PFSK-1 (cell line): ENCODE measurements at regions not wholly inside any gene's neighbourhood (a gene's known extent, or its start where the extent isn't known, plus 50 kb on each side); places are given as distances from the start of the nearest gene placed in this dataset.

Experiments
- FOXP2 ChIP-seq: optimal IDR thresholded peaks from 2 replicates; pipeline ENCODE3; 2011; ENCODE audit warnings: borderline replicate concordance, control low read depth, inconsistent platforms; ENCODE audit not compliant: insufficient read depth; ENCODE audit errors: extremely low read length, extremely low read depth
- POLR2AphosphoS5 ChIP-seq: IDR thresholded peaks from 2 replicates; pipeline ENCODE4 v1.6.1; 2012; ENCODE audit warnings: low read depth, mild to moderate bottlenecking, control low read depth, low read length, moderate library complexity
- REST ChIP-seq, 2 experiments: IDR thresholded peaks; 2 replicates each; pipeline versions ENCODE4 v1.6.1 to v1.8.0; 2011 to 2012; ENCODE audit warnings: low read depth in 2 of 2, low read length in 2 of 2, control low read depth in 1 of 2, inconsistent platforms in 1 of 2, mild to moderate bottlenecking in 1 of 2, moderate library complexity in 1 of 2; ENCODE audit not compliant: insufficient read depth in 1 of 2
- SIN3A ChIP-seq: IDR thresholded peaks from 2 replicates; pipeline ENCODE4 v1.6.1; 2012; ENCODE audit warnings: mild to moderate bottlenecking, low read length, moderate library complexity, borderline replicate concordance; ENCODE audit not compliant: insufficient read depth
- TAF1 ChIP-seq: IDR thresholded peaks from 2 replicates; pipeline ENCODE4 v1.6.1; 2012; ENCODE audit warnings: low read length, control low read depth, borderline replicate concordance; ENCODE audit not compliant: insufficient read depth

DNA sequence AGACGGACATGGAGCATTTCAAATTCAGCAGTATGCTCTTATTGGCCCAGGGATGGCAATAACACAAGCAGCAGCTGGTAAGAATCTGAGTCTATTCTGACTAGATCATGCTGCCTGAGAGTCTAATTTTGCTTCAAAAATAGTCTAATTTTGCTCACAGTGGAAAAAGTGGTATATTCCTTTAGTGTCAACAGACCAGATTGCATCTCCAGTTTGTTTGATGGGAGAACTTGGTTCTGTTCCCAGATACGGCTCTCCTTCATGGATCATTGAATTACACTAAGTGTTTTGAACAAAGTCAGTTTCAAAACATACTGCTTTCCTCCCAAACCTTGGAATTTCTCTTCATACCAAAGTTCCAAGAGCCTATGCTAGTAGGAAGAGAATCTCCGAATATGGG lies 586.1 kb downstream of the RNF144B start:
- TF ChIP-seq TAF1 (no peak), POLR2AphosphoS5 (no peak), REST (IDR thresholded peaks at IDR 0.05; ENCODE audit: insufficient read depth in 1 of 2, low read depth in 2 of 2, low read length in 2 of 2) (no peak), SIN3A (no peak), FOXP2 (no peak)
